ENCODE measurements at regions not wholly inside any gene's neighbourhood (a gene's known extent, or its start where the extent isn't known, plus 50 kb on each side); places are given as distances from the start of the nearest gene placed in this dataset.
"Not testable (repeated sequence)": the region's sequence is repeated elsewhere in the genome, so short reads cannot be mapped to it uniquely, and the experiment has no call there.

DNA sequence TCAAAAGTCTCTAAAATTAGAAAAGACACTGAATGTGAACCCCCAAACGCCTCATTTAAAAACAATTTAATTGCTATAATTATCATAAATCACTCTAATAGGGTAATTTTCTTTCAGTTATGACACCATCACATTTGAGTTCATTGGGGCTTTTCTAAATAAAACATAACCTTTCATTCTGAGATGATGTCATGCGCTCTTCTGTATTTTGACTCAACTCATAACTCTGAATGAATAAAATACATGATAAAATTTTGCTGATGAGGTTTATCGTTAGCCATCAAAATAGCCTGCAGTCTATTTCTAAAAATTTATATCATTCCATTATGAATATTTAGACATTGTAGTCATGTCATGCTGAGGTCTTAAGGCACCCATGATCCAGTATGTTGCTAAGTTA lies 1099.7 kb downstream of the SUCLG1 start:
- TF ChIP-seq, protein P1, sequence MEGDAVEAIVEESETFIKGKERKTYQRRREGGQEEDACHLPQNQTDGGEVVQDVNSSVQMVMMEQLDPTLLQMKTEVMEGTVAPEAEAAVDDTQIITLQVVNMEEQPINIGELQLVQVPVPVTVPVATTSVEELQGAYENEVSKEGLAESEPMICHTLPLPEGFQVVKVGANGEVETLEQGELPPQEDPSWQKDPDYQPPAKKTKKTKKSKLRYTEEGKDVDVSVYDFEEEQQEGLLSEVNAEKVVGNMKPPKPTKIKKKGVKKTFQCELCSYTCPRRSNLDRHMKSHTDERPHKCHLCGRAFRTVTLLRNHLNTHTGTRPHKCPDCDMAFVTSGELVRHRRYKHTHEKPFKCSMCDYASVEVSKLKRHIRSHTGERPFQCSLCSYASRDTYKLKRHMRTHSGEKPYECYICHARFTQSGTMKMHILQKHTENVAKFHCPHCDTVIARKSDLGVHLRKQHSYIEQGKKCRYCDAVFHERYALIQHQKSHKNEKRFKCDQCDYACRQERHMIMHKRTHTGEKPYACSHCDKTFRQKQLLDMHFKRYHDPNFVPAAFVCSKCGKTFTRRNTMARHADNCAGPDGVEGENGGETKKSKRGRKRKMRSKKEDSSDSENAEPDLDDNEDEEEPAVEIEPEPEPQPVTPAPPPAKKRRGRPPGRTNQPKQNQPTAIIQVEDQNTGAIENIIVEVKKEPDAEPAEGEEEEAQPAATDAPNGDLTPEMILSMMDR (IDR thresholded peaks at IDR 0.05): no peak
- H3K27ac ChIP-seq: no peak overlapping the region
- no peak overlapping the region for H3K4me3 ChIP-seq
- no peak for DNase-seq (ENCODE audit: low spot score)

DNA sequence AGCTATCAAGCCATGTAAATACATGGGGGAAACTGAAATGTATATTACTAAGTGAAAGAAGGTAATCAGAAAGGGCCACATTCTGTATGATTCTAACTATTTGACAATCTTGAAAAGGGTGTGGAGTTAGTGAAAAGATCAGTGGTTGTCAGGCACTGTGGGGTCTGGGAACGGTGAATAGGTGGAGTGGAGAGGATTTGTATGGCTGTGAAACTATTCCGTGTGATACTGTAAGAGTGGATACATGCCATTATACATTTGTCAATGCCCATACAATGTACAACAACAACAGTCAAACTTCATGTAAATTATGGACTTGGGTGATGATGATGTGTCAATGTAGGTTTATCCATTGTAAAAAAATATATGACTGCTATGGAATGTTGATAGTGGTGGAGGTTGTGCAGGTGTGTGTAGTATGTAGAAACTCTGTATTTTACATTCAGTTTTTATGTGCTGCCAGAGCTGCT lies 1116.2 kb downstream of the SUCLG1 start:
- DNase-seq (ENCODE audit: low spot score): no peak

DNA sequence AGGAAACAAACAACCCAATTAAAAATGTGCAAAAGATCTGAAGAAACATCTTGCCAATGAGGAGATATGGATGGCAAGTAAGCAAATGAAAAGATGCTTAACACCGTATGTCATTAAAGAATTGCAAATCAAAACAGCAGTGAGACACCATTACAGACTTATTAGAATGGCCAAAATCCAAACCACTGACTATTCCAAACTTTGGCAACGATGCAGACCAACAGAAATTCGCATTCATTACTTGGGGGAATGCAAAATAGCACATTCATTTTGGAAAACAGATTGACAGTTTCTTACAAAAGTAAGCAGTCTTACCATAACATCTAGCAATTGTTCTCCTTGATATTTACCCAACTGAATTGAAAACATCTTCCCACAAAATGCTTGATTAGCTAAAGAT lies 1118.7 kb downstream of the SUCLG1 start:
- H3K4me3 ChIP-seq: no peak overlapping the region
- no peak for DNase-seq (ENCODE audit: low spot score)
- H3K27ac ChIP-seq: no peak overlapping the region
- TF ChIP-seq, protein P1 (IDR thresholded peaks at IDR 0.05): no peak

More for the DNA sequence above, 1116.2 kb downstream of the SUCLG1 start:
- no peak overlapping the region for H3K4me3 ChIP-seq
- TF ChIP-seq, protein P1 (IDR thresholded peaks at IDR 0.05): no peak
- no peak overlapping the region for H3K27ac ChIP-seq

DNA sequence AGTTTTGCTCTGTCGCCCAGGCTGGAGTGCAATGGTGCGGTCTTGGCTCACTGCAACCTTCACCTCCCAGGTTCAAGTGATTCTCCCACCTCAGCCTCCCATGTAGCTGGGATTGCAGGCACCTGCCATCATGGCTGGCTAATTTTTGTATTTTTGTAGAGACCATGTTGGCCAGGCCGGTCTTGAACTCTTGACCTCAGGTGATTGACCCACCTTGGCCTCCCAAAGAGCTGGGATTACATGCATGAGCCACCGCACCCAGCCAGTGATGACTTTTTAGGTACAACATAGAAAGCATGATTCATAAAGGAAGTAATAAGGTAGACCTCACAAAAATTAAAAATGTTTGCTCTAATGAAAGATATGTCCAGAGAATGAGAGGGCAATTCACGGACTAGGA lies 1119.1 kb downstream of the SUCLG1 start:
- H3K27ac ChIP-seq; DNase-seq (ENCODE audit: low spot score); H3K4me3 ChIP-seq: not testable (repeated sequence)

DNA sequence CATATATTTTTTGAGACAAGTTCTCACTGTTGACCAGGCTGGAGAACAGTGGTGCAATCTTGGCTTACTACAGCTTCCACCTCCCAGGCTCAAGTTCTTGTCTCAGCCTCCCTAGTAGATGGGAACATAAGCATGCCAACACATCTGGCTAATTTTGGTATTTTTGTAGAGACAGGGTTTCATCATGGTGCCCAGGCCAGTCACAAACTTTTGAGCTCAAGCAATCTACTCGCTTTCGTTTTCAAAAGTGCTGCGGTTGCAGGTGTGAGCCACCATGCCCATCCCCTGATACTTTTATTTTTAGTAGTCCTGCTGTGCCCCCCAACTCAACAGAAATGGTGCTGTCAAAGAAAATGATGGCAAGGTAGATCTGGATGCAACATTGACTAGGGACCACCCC lies 1127.3 kb downstream of the SUCLG1 start:
- TF ChIP-seq, protein P1 (IDR thresholded peaks at IDR 0.05): no peak
- H3K4me3 ChIP-seq: no peak overlapping the region
- H3K27ac ChIP-seq: no peak overlapping the region
- DNase-seq (ENCODE audit: low spot score): no peak

DNA sequence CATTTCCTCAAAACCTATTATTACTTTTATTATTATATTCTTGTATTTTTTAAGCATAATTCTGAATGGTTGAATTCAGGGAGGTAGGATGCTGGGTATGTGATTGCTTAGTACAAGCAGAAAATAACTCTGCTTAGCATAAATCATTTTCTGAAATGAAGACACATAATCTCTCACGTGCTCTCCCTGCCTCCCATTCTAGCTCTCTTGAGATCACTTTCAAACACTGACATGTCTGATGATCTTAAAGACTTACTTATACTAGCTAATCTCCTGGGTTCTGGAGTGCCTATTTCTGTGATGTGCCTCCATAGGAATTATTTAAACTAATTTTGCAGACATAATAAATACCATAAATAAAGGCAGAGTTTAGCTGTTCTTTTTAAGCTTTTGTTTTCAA lies 1136.0 kb downstream of the SUCLG1 start:
- no peak overlapping the region for H3K4me3 ChIP-seq
- H3K27ac ChIP-seq: no peak overlapping the region
- TF ChIP-seq, protein P1 (IDR thresholded peaks at IDR 0.05): no peak
- DNase-seq (ENCODE audit: low spot score): no peak

DNA sequence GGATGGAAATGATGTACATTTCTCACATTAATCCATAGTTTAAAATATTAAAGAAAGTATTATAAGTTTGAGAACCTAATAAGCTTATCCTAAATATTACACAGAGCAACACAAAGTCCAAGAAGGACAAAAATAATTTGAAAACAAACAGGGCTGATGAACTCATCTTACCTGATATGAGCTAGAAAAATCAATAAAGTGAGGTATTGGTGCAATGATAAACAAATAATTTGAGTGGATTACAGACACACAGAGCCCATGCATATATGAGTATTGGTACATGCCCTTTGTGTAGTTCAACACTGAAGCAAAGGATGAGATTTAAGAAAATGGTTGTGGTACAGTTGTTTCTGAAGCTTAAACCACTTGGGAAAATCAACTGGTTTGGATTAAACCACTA lies 1139.0 kb downstream of the SUCLG1 start:
- TF ChIP-seq, protein P1 (IDR thresholded peaks at IDR 0.05): no peak
- no peak overlapping the region for H3K27ac ChIP-seq
- H3K4me3 ChIP-seq: no peak overlapping the region
- DNase-seq (ENCODE audit: low spot score): no peak

All from coronary artery (tissue), 2 donors.